ENCODE measurements at regions not wholly inside any gene's neighbourhood (a gene's known extent, or its start where the extent isn't known, plus 50 kb on each side); places are given as distances from the start of the nearest gene placed in this dataset.

DNA sequence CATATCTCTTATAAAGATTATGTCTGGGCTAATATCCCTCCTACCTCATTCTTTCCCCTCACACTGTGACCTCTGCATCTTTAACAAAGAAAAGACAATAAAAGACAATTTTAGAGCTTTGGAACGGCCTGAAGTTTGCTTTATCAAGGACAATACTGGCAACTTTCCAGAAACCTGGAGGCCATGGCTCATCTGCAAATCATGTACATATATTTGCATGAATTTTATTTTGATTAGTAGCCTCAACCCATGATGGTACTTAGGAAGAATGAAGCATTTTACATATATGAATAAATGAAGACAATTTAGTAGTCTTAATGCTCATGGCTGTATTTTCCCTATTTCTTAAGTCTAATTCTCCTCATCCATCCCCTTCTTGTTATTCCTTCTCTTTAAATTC is 612.2 kb upstream of the CXADR start:
- TF ChIP-seq, protein P1, sequence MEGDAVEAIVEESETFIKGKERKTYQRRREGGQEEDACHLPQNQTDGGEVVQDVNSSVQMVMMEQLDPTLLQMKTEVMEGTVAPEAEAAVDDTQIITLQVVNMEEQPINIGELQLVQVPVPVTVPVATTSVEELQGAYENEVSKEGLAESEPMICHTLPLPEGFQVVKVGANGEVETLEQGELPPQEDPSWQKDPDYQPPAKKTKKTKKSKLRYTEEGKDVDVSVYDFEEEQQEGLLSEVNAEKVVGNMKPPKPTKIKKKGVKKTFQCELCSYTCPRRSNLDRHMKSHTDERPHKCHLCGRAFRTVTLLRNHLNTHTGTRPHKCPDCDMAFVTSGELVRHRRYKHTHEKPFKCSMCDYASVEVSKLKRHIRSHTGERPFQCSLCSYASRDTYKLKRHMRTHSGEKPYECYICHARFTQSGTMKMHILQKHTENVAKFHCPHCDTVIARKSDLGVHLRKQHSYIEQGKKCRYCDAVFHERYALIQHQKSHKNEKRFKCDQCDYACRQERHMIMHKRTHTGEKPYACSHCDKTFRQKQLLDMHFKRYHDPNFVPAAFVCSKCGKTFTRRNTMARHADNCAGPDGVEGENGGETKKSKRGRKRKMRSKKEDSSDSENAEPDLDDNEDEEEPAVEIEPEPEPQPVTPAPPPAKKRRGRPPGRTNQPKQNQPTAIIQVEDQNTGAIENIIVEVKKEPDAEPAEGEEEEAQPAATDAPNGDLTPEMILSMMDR (conservative IDR thresholded peaks at IDR 0.05; ENCODE audit: low read depth, low read length) = no peak
- TF ChIP-seq EZH2 (IDR thresholded peaks at IDR 0.05; ENCODE audit: borderline replicate concordance, low read depth, low read length, poor library complexity, severe bottlenecking) = no peak

Measured in A673 (cell line).